Colonic mucosa (tissue), 4 donors: ENCODE measurements at regions not wholly inside any gene's neighbourhood (a gene's known extent, or its start where the extent isn't known, plus 50 kb on each side); places are given as distances from the start of the nearest gene placed in this dataset.

Source experiments
- DNase-seq: peaks from one replicate; pipeline ENCODE4 v3.0.0-alpha.2; 2020
- H3K27ac ChIP-seq: fragments of 200-600 bp; one replicate; pipeline ENCODE4 v1.8.0; 2021
- H3K27me3 ChIP-seq: fragments of 200-600 bp; one replicate; pipeline ENCODE4 v1.8.0; 2021
- H3K36me3 ChIP-seq: fragments of 200-600 bp; one replicate; pipeline ENCODE4 v1.8.0; 2021
- H3K4me1 ChIP-seq: fragments of 200-600 bp; one replicate; pipeline ENCODE4 v1.8.0; 2021; ENCODE audit warnings: mild to moderate bottlenecking
- H3K4me3 ChIP-seq: fragments of 200-600 bp; one replicate; pipeline ENCODE4 v1.8.0; 2021
- H3K9ac ChIP-seq, 2 donors: one replicate each; pipeline ENCODE4 v1.7.0; 2013; ENCODE audit warnings: control low read depth in 2 of 2, low read depth in 2 of 2, low read length in 2 of 2
- H3K9me3 ChIP-seq: fragments of 200-600 bp; one replicate; pipeline ENCODE4 v1.8.0; 2021
- intact Hi-C: fragments of 100-400 bp; cut with DNase I; formaldehyde crosslinking; loops from one replicate; pipeline ENCODE4 v1.14.1; 2022
- TF ChIP-seq, protein P1 (sequence below): fragments of 200-600 bp; IDR thresholded peaks from one replicate; pipeline ENCODE4 v1.8.0; 2022; ENCODE audit warnings: antibody characterized with exemption, mild to moderate bottlenecking
- donor health status: healthy.
- donor health status: DM: no; HTN: no; CAD: no.
- donor health status: DM: no; HTN: no; CAD: no.

DNA sequence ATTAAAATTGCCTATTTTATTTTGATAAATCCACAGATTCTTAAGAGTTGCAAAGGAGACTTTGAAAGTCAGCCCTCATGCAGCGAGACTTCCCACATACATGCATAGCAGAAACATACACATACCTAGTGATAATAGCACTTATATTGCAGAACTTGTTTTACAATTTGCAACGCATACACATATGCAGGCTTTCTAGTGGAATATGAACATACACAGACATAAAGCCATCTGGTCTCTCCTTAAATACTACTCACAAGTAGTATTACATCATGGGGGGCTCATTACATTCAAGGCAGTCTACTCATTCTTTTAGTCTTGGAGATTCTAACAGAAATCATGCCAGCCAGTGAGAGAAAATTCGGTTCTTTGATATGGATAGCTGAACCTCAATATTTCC is 295.1 kb upstream of the RND3 start:
- no peak overlapping the region for H3K4me3 ChIP-seq
- no peak for DNase-seq
- H3K36me3 ChIP-seq, result no peaks in the 10 kb centered on the region
- TF ChIP-seq, protein P1, sequence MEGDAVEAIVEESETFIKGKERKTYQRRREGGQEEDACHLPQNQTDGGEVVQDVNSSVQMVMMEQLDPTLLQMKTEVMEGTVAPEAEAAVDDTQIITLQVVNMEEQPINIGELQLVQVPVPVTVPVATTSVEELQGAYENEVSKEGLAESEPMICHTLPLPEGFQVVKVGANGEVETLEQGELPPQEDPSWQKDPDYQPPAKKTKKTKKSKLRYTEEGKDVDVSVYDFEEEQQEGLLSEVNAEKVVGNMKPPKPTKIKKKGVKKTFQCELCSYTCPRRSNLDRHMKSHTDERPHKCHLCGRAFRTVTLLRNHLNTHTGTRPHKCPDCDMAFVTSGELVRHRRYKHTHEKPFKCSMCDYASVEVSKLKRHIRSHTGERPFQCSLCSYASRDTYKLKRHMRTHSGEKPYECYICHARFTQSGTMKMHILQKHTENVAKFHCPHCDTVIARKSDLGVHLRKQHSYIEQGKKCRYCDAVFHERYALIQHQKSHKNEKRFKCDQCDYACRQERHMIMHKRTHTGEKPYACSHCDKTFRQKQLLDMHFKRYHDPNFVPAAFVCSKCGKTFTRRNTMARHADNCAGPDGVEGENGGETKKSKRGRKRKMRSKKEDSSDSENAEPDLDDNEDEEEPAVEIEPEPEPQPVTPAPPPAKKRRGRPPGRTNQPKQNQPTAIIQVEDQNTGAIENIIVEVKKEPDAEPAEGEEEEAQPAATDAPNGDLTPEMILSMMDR, result no peak
- intact Hi-C loops, result no loop called here
- no peaks in the 10 kb centered on the region for H3K9me3 ChIP-seq
- no peak overlapping the region for H3K27ac ChIP-seq
- no peaks in the 10 kb centered on the region for H3K4me1 ChIP-seq
- no peak overlapping the region for H3K9ac ChIP-seq
- H3K27me3 ChIP-seq, result no peaks in the 10 kb centered on the region

DNA sequence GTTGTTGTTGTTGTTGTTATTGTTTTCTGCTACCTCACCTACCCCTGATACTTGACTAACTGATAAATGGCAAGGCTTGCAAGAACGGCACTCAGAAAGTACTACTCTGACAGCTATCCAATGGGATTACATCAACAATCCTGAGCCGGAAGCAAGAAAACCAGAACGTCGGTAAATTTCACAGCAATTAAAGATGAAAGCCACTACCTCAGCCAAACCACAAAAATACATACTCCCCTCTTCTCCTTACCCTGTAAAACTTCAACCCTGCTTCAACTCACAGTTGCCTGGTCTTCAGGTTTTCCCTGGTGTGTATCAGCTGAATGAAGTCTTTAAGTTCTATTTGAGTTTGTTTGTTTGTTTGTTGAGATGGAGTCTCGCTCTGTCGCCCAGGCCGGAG is 293.7 kb upstream of the RND3 start:
- DNase-seq, result no peak
- no peaks in the 10 kb centered on the region for H3K9me3 ChIP-seq
- no peak overlapping the region for H3K27ac ChIP-seq
- no peaks in the 10 kb centered on the region for H3K4me1 ChIP-seq
- no peak overlapping the region for H3K4me3 ChIP-seq
- no peaks in the 10 kb centered on the region for H3K36me3 ChIP-seq
- intact Hi-C loops, result no loop called here
- no peak overlapping the region for H3K9ac ChIP-seq
- TF ChIP-seq, protein P1, result no peak
- no peaks in the 10 kb centered on the region for H3K27me3 ChIP-seq

DNA sequence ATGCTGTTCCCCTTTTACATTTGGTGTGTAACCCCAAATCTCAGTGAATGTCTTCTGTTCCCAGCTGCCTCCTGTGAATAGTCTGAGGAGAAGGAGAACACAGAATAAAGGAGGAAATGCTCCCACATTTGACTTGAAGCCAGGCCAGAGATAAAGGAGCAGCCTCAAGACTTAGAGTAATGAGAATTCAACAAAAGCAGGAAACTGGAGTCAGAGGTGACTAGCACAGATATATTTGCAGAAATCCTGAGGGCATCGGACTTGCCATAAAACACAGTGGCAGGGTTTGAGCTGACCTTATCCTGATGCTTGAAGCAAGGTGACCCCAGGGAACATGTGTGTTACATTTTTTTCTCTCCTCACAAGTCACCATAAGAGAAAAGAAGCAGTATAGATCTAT is 291.4 kb upstream of the RND3 start:
- no peak overlapping the region for H3K27ac ChIP-seq

DNA sequence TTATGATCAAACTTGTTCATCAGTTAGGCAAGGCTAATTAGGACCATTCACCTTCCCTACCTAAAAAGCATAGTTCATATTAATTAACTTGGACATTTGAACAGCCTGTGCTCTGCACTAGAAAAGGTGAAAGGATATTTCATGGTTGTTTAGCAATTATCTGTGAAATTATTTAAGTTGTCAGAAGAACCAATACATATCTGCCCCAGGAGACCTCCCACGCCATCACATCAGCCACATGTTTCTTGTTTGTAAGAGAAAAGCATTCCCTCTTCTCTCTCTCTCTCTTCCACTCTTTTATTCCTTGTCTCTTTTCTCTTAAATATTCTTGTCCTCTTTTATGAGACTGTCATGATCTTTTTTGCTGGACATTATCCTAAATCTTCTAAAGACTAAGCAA is 282.0 kb upstream of the RND3 start:
- no peaks in the 10 kb centered on the region for H3K27me3 ChIP-seq
- no peaks in the 10 kb centered on the region for H3K4me1 ChIP-seq
- H3K36me3 ChIP-seq, result no peaks in the 10 kb centered on the region
- no peak overlapping the region for H3K4me3 ChIP-seq
- no peak overlapping the region for H3K9ac ChIP-seq
- no peaks in the 10 kb centered on the region for H3K9me3 ChIP-seq
- TF ChIP-seq, protein P1, result no peak
- H3K27ac ChIP-seq, result no peak overlapping the region
- intact Hi-C loops, result no loop called here
- DNase-seq, result no peak

More for the DNA sequence above, 291.4 kb upstream of the RND3 start:
- no peak for DNase-seq
- H3K36me3 ChIP-seq, result no peaks in the 10 kb centered on the region
- TF ChIP-seq, protein P1, result no peak
- intact Hi-C loops, result no loop called here
- no peaks in the 10 kb centered on the region for H3K27me3 ChIP-seq
- H3K9me3 ChIP-seq, result no peaks in the 10 kb centered on the region
- no peak overlapping the region for H3K9ac ChIP-seq
- no peaks in the 10 kb centered on the region for H3K4me1 ChIP-seq
- no peak overlapping the region for H3K4me3 ChIP-seq

DNA sequence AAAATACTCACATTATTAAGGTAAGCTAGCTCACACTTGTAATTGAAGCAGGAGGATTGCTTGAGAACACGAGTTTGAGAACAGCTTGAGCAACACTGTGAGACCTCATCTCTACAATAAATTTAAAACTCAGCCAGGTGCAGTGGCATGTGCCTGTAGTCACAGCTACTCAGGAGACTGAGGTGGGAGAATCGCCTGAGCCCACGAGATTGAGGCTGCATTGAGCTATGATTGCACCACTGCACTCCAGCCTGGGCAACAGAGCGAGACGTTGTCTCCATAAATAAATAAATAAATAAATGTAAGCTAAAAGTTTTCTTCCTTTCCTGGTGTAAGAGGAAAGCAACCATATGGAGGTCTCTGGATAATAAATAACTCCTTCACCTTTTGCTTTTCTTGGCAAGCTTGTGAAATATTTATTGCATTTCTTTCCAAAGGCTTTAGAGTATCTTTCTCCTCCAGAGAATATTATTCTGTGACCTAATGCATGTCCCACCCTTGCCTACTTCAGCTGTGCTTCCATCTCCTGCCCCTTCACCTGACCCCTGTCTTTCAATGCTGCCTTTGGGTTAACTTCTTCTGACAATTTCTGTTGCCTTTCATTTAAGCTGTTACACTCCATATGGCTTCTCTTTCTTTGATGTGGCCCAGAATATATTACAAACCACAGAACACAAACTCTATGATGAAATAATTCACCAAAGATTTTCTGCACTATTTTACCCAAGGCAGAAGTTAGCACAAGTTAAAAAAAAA is 280.7 kb upstream of the RND3 start:
- Histone ChIP-seq H3K27me3 (no peaks in the 10 kb centered on the region), H3K27ac (no peak overlapping the region), H3K9ac (no peak overlapping the region), H3K4me3 (no peak overlapping the region), H3K9me3 (no peaks in the 10 kb centered on the region), H3K36me3 (no peaks in the 10 kb centered on the region), H3K4me1 (no peaks in the 10 kb centered on the region)
- DNase-seq, result no peak
- TF ChIP-seq, protein P1, result no peak
- intact Hi-C loops, result no loop called here
